Keratinocyte (primary cell): ENCODE measurements at regions not wholly inside any gene's neighbourhood (a gene's known extent, or its start where the extent isn't known, plus 50 kb on each side); places are given as distances from the start of the nearest gene placed in this dataset.

Experiments
- DNase-seq: peaks from one replicate; pipeline ENCODE4 v3.0.0-alpha.2; 2011; ENCODE audit warnings: low read depth, missing footprints, low spot score
- FAIRE-seq: peaks from 2 replicates; lab custom pipeline; 2011; peaks lifted over from hg19 to GRCh38; lab: Jason Lieb, UNC
- H2AFZ ChIP-seq: 2 replicates; pipeline ENCODE4 v1.6.0; 2012; ENCODE audit warnings: low read length, control low read depth, inconsistent platforms; ENCODE audit not compliant: control insufficient read depth
- H3K27ac ChIP-seq: 2 replicates; pipeline ENCODE4 v1.5.1; 2011; ENCODE audit warnings: low read length; ENCODE audit not compliant: control insufficient read depth, insufficient read depth
- H3K27me3 ChIP-seq: 3 replicates; pipeline ENCODE4 v1.6.0; 2011; ENCODE audit warnings: low read length; ENCODE audit not compliant: control insufficient read depth, insufficient read depth; ENCODE audit errors: extremely low read depth
- H3K36me3 ChIP-seq, 2 experiments: 2 replicates in 1 of 2; 3 replicates in 1 of 2; pipeline ENCODE4 v1.5.1; 2011; ENCODE audit warnings: low read length in 2 of 2, mild to moderate bottlenecking in 1 of 2; ENCODE audit not compliant: control insufficient read depth in 2 of 2, insufficient read depth in 2 of 2; ENCODE audit errors: extremely low read depth in 1 of 2
- H3K4me1 ChIP-seq: 3 replicates; pipeline ENCODE4 v1.5.1; 2011; ENCODE audit warnings: low read length; ENCODE audit not compliant: control insufficient read depth, insufficient read depth; ENCODE audit errors: extremely low read depth
- H3K4me2 ChIP-seq: 3 replicates; pipeline ENCODE4 v1.6.0; 2011; ENCODE audit warnings: low read depth, low read length; ENCODE audit not compliant: control insufficient read depth, insufficient read depth; ENCODE audit errors: extremely low read depth
- H3K4me3 ChIP-seq, 3 experiments: fragments of 200-600 bp in 1 of 3; sonication (generic) in 1 of 3; 2 replicates in 2 of 3; 3 replicates in 1 of 3; pipeline ENCODE4 v1.5.1; 2011 to 2016; ENCODE audit warnings: low read length in 3 of 3, mild to moderate bottlenecking in 3 of 3, control low read depth in 2 of 3, inconsistent platforms in 1 of 3, low read depth in 1 of 3, mixed read lengths in 1 of 3, mixed run types in 1 of 3, moderate library complexity in 1 of 3; ENCODE audit not compliant: control insufficient read depth in 2 of 3, insufficient read depth in 2 of 3; ENCODE audit errors: extremely low read depth in 1 of 3
- H3K79me2 ChIP-seq: 2 replicates; pipeline ENCODE4 v1.6.0; 2012; ENCODE audit warnings: low read length; ENCODE audit not compliant: control insufficient read depth, insufficient read depth
- H3K9ac ChIP-seq: 3 replicates; pipeline ENCODE4 v1.6.0; 2011; ENCODE audit warnings: low read length; ENCODE audit not compliant: control insufficient read depth, insufficient read depth; ENCODE audit errors: extremely low read depth
- H3K9me1 ChIP-seq: 3 replicates; pipeline ENCODE4 v1.6.0; 2011; ENCODE audit warnings: low read length; ENCODE audit not compliant: control insufficient read depth, insufficient read depth; ENCODE audit errors: extremely low read depth
- H3K9me3 ChIP-seq: 2 replicates; pipeline ENCODE4 v1.5.1; 2012; ENCODE audit warnings: low read depth, low read length; ENCODE audit not compliant: control insufficient read depth
- H4K20me1 ChIP-seq: 3 replicates; pipeline ENCODE4 v1.6.0; 2011; ENCODE audit warnings: low read length; ENCODE audit not compliant: control insufficient read depth, insufficient read depth; ENCODE audit errors: extremely low read depth
- EZH2 ChIP-seq: IDR thresholded peaks from one replicate; pipeline ENCODE4 v1.6.1; 2012; ENCODE audit warnings: inconsistent platforms, mild to moderate bottlenecking, low read length, moderate library complexity
- dilution Hi-C: fragments of 300-500 bp; cut with MboI; formaldehyde crosslinking; loops from one replicate; pipeline ENCODE4 v1.7.0; 2020; ENCODE audit warnings: low sequenced_read_pairs; ENCODE audit not compliant: extremely low pct_ligation_motif_present
- TF ChIP-seq, protein P1 (sequence below), 3 experiments: IDR thresholded peaks in 1 of 3; conservative IDR thresholded peaks in 1 of 3; optimal IDR thresholded peaks in 1 of 3; 2 replicates in 2 of 3; 3 replicates in 1 of 3; pipeline versions ENCODE3 to v1.5.1; 2011; ENCODE audit warnings: low read length in 3 of 3, mild to moderate bottlenecking in 3 of 3, moderate library complexity in 2 of 3, control low read depth in 1 of 3, inconsistent platforms in 1 of 3; ENCODE audit not compliant: insufficient read depth in 2 of 3; ENCODE audit errors: extremely low read depth in 1 of 3

DNA sequence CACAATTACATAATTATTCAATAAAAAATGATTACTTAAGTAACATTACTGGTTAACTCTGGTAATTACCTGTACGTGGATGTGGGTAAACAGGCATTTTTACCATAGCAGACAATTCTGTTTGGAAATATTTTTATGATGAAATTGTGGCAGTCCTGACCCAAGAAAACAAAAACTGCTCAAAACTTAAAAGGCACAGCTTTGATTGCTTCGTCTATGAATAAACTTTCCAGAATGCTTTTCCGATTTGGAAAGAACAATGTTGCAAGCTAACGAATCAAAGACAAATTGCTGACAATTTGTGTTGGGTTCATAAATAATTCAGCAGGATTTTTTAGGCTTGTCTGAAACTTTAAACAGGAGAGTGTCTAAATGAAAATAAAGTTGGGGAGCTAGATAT, 150.6 kb upstream of the GYPA start:
- dilution Hi-C loops: no loop called here
- Histone ChIP-seq H3K9me1 (no peaks in the 10 kb centered on the region), H3K9ac (no peak overlapping the region), H2AFZ (no peak overlapping the region), H3K9me3 (no peaks in the 10 kb centered on the region), H3K27ac (no peak overlapping the region), H3K4me1 (peaks cover 6% of the 10 kb centered on the region), H3K4me3 (no peak overlapping the region), H4K20me1 (no peaks in the 10 kb centered on the region), H3K27me3 (no peaks in the 10 kb centered on the region), H3K36me3 (no peaks in the 10 kb centered on the region), H3K4me2 (no peak overlapping the region), H3K79me2 (no peaks in the 10 kb centered on the region)
- TF ChIP-seq, protein P1, sequence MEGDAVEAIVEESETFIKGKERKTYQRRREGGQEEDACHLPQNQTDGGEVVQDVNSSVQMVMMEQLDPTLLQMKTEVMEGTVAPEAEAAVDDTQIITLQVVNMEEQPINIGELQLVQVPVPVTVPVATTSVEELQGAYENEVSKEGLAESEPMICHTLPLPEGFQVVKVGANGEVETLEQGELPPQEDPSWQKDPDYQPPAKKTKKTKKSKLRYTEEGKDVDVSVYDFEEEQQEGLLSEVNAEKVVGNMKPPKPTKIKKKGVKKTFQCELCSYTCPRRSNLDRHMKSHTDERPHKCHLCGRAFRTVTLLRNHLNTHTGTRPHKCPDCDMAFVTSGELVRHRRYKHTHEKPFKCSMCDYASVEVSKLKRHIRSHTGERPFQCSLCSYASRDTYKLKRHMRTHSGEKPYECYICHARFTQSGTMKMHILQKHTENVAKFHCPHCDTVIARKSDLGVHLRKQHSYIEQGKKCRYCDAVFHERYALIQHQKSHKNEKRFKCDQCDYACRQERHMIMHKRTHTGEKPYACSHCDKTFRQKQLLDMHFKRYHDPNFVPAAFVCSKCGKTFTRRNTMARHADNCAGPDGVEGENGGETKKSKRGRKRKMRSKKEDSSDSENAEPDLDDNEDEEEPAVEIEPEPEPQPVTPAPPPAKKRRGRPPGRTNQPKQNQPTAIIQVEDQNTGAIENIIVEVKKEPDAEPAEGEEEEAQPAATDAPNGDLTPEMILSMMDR (optimal IDR thresholded peaks at IDR 0.05 in 1 of 3, IDR thresholded peaks at IDR 0.05 in 1 of 3, conservative IDR thresholded peaks at IDR 0.05 in 1 of 3; ENCODE audit: extremely low read depth in 1 of 3, insufficient read depth in 2 of 3, low read length in 3 of 3): no peak
- no peak for TF ChIP-seq EZH2
- FAIRE-seq (no peak), DNase-seq (no peak)

- Histone ChIP-seq H3K9me1 (no peaks in the 10 kb centered on the region), H3K27ac (no peak overlapping the region), H3K4me3 (no peak overlapping the region), H3K79me2 (no peaks in the 10 kb centered on the region), H3K4me2 (no peak overlapping the region), H3K9me3 (no peaks in the 10 kb centered on the region), H3K4me1 (peaks cover 6% of the 10 kb centered on the region), H3K27me3 (no peaks in the 10 kb centered on the region), H3K36me3 (no peaks in the 10 kb centered on the region), H3K9ac (no peak overlapping the region), H2AFZ (peak overlapping the region; percentile 17), H4K20me1 (no peaks in the 10 kb centered on the region)
- FAIRE-seq: no peak
- dilution Hi-C loops: no loop called here
- DNase-seq: no peak
- TF ChIP-seq EZH2: no peak
- TF ChIP-seq, protein P1 (optimal IDR thresholded peaks at IDR 0.05 in 1 of 3, IDR thresholded peaks at IDR 0.05 in 1 of 3, conservative IDR thresholded peaks at IDR 0.05 in 1 of 3; ENCODE audit: extremely low read depth in 1 of 3, insufficient read depth in 2 of 3, low read length in 3 of 3): no peak
Observed at GRCh38 chr4:144294211-144294610, 153.7 kb upstream of the GYPA start.
